Activated naive CD8-positive, alpha-beta T cell (primary cell): ENCODE measurements at regions not wholly inside any gene's neighbourhood (a gene's known extent, or its start where the extent isn't known, plus 50 kb on each side); places are given as distances from the start of the nearest gene placed in this dataset.

ENCODE experiments used
- H3K27ac Mint-ChIP-seq: one replicate; pipeline ENCODE4 v1.8.0; 2021; ENCODE audit warnings: mixed read lengths
- H3K27me3 Mint-ChIP-seq: one replicate; pipeline ENCODE4 v1.8.0; 2021; ENCODE audit warnings: mixed read lengths
- H3K36me3 Mint-ChIP-seq: one replicate; pipeline ENCODE4 v1.8.0; 2021; ENCODE audit warnings: mixed read lengths
- H3K4me1 Mint-ChIP-seq: one replicate; pipeline ENCODE4 v1.8.0; 2021; ENCODE audit warnings: low read depth, mixed read lengths
- H3K4me3 Mint-ChIP-seq: one replicate; pipeline ENCODE4 v1.8.0; 2021; ENCODE audit warnings: mild to moderate bottlenecking, mixed read lengths
- H3K9me3 Mint-ChIP-seq: one replicate; pipeline ENCODE4 v1.8.0; 2021; ENCODE audit warnings: low read depth, mixed read lengths

DNA sequence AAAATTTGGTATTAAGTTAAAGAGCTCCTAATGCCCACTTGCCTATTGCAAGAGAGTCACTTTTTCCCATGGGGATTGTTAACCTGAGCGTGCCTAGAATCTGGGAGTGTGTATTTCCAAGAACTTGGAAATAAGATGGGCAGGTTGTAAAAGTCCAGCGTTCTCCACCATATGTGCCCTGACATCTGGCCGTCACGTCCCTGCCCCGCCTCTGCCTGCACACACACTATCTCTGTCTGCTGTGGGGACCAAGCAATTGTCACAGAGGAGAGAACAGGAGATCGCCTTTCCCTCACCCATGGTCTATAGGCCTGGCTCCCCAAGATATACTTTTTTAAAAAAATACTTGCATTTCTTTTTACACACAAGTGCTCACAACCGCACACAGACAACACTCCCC, 396.5 kb upstream of the PFKP start:
- H3K9me3 Mint-ChIP-seq = peaks cover 4% of the 10 kb centered on the region
- no peaks in the 10 kb centered on the region for H3K4me1 Mint-ChIP-seq
- H3K27me3 Mint-ChIP-seq = no peaks in the 10 kb centered on the region
- H3K27ac Mint-ChIP-seq = no peak overlapping the region
- no peaks in the 10 kb centered on the region for H3K36me3 Mint-ChIP-seq
- no peak overlapping the region for H3K4me3 Mint-ChIP-seq

DNA sequence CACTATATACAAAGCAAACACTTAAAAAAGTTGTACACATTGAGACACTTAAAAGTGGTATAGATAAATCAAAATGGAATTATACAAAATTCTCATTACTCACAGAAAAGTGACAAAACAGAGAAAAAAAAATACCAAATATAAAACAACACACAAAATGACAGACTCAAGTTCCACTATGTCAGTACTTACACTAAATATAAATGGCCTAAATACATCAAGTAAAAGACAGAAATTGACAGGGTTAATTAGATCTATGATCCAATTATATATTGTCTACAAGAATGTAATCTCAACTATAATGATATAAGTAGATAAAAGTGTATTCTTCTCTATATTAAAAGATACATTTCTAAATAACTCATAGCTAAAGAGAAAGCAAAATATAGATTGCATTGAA, 401.6 kb upstream of the PFKP start:
- no peak overlapping the region for H3K27ac Mint-ChIP-seq

DNA sequence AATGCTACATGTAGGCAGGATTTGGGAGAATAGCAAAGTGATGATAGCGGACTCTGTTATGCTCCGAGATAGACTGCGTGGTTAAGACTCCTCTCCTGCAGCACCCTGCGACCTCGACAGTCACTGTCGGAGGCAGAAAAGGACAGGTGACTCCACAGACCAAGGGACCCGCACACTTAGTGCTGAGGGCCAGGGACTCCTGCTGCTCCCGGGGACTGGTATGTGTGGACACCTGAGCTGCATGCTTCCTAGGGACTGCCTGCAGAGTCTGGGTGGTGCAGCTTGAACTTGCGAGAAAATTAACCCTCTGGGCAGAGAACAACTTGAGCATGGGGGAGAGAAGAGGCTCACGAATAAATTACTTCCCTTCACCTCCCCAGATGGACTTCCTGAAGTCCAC, 407.1 kb upstream of the PFKP start:
- H3K27ac Mint-ChIP-seq = no peak overlapping the region
- no peaks in the 10 kb centered on the region for H3K36me3 Mint-ChIP-seq
- H3K9me3 Mint-ChIP-seq = no peaks in the 10 kb centered on the region
- H3K4me1 Mint-ChIP-seq = no peaks in the 10 kb centered on the region
- H3K27me3 Mint-ChIP-seq = peaks cover 4% of the 10 kb centered on the region
- no peak overlapping the region for H3K4me3 Mint-ChIP-seq

More for the DNA sequence above, 401.6 kb upstream of the PFKP start:
- peaks cover 4% of the 10 kb centered on the region for H3K9me3 Mint-ChIP-seq
- no peaks in the 10 kb centered on the region for H3K4me1 Mint-ChIP-seq
- H3K36me3 Mint-ChIP-seq = no peaks in the 10 kb centered on the region
- no peak overlapping the region for H3K4me3 Mint-ChIP-seq
- no peaks in the 10 kb centered on the region for H3K27me3 Mint-ChIP-seq

DNA sequence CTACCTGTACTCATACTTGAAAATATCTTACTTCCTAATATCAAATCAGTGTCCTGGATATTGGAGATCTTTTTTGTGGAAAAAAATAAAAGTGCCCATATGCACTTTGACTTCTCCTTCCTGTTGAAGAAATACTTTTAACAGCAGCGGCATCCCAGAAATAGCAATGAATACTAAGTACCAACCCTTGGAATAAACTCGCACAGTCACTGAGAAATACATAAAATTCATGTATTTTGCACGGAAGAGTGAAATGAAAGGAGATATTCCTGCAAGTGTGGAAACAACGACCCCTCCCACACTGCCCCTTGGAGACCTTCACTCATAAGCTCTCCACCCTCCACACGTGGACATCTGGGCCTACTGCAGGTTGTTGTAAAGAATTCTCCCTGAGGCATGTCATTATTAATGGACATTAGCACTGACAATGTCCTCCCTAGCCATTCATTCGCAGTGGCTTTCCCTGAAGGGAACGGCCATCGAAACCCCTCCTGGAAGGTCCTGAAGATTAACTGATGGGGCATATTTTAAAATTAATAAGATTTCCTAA, 407.6 kb upstream of the PFKP start:
- Mint-ChIP-seq H3K4me1 (no peaks in the 10 kb centered on the region), H3K27me3 (peaks cover 4% of the 10 kb centered on the region), H3K27ac (no peak overlapping the region), H3K9me3 (no peaks in the 10 kb centered on the region), H3K36me3 (no peaks in the 10 kb centered on the region), H3K4me3 (no peak overlapping the region)

DNA sequence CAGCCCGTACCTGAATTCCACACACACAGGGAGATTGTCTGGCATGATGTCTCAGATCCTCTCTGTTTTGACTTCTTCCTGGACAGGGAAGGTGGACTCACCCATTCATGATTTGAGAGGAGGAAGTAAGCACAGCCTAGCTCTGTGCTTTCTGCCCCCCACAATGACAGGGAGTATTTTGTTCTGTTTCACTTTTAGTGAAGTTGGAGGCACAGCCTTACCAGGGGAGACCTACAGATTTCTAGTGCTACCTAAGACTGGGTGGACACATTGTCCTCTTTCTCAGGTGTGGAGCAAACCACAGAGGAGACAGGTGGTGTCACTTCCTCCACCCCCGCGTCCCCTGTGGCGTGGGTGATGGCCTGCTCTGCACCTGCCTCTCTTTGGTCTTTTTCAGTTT, 408.6 kb upstream of the PFKP start:
- no peaks in the 10 kb centered on the region for H3K9me3 Mint-ChIP-seq
- H3K36me3 Mint-ChIP-seq = no peaks in the 10 kb centered on the region
- no peaks in the 10 kb centered on the region for H3K4me1 Mint-ChIP-seq
- no peak overlapping the region for H3K27ac Mint-ChIP-seq
- peaks cover 4% of the 10 kb centered on the region for H3K27me3 Mint-ChIP-seq
- no peak overlapping the region for H3K4me3 Mint-ChIP-seq

DNA sequence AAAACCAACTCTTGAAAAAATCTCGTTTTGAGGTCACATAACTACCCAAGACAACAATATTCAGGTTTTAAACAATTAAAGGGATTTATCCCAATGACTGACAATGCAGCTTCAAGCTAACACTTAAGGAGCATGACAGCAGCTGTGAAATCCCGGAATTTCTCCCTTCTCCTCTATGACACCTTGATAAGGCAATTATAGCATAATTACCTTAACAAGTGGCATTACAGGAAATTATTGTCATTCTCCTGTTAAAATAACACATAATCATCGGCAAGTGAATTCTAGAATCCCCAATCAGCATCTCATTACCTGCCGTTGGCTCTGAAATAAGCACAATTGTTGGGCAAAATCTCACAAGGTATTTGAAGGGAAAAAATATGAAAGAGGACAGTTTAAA, 417.0 kb upstream of the PFKP start:
- Mint-ChIP-seq H3K9me3 (no peaks in the 10 kb centered on the region), H3K4me3 (no peak overlapping the region), H3K27me3 (peaks cover 4% of the 10 kb centered on the region), H3K27ac (no peak overlapping the region), H3K36me3 (no peaks in the 10 kb centered on the region), H3K4me1 (no peaks in the 10 kb centered on the region)

DNA sequence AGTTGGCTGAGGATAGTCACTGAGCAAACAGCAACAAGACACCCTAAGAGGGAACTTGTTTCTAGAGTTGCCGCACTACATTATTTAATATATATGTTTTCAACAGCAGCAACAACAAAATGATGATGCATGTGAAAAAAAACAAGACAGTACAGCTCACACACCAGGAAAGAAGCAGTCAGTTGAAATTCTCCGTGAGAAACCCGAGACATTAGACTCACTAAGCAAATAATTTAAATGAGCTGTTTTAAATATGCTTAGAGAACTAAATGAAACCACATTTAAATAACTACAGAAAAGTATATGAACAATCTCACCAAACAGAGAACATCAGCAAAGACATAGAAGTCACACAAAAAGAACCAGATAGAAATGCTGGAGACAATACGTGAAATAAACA, 426.3 kb upstream of the PFKP start:
- peaks cover 2% of the 10 kb centered on the region for H3K27me3 Mint-ChIP-seq
- H3K4me3 Mint-ChIP-seq = no peak overlapping the region
- no peak overlapping the region for H3K27ac Mint-ChIP-seq
- H3K36me3 Mint-ChIP-seq = no peaks in the 10 kb centered on the region
- H3K9me3 Mint-ChIP-seq = no peaks in the 10 kb centered on the region
- H3K4me1 Mint-ChIP-seq = no peaks in the 10 kb centered on the region

DNA sequence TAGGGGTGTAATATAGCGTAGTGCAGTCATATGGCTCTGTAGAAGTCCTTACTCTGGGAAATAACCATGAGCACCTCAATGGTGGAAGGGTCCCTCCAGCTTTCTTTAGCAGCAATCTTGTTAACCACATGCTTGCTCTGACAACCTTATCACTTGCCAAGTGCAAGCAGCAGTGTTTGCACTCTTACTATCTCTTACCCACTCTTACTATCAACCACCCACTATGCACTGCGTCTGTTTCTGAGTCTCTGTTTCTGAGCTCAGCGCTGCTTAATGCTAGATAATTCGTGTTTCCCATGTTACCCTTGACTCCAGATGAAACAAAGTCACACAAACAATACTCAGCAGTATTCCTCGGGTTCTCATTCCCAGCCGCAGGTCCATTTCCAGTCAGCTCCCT, 433.7 kb upstream of the PFKP start:
- no peaks in the 10 kb centered on the region for H3K9me3 Mint-ChIP-seq
- H3K36me3 Mint-ChIP-seq = no peaks in the 10 kb centered on the region
- no peak overlapping the region for H3K4me3 Mint-ChIP-seq
- no peaks in the 10 kb centered on the region for H3K4me1 Mint-ChIP-seq
- no peak overlapping the region for H3K27ac Mint-ChIP-seq
- H3K27me3 Mint-ChIP-seq = no peaks in the 10 kb centered on the region

DNA sequence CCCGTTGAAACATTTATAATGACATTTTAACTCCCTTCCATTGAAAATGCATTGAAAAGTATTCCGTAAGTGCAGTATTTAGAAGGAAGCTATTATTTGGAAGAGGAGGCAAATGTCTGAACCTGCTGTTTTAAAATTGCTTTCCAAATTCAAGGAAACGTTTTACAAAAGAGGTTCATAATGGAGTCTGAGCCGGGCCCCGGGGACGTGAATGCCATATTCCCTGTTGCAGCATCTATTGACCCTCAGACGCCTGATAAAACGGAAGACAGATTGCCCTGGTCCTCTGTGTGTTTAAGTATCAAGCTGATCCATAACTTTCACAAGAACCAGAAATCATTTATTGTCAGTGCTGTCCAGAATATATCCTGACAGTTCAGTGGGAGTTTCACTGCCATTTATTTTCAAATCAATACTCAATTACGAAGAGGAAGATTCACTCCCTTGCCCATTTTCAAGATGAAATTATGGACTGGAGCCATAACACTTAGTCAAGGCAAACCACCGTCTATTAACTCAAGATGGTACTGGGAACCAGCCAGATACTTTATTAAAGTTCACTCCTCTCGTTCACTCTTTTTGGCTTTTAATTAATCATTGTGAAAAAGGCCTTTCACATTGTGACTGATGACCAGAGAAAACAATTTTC, 435.7 kb upstream of the PFKP start:
- Mint-ChIP-seq H3K27me3 (no peaks in the 10 kb centered on the region), H3K27ac (no peak overlapping the region), H3K36me3 (no peaks in the 10 kb centered on the region), H3K9me3 (no peaks in the 10 kb centered on the region), H3K4me1 (no peaks in the 10 kb centered on the region), H3K4me3 (no peak overlapping the region)

DNA sequence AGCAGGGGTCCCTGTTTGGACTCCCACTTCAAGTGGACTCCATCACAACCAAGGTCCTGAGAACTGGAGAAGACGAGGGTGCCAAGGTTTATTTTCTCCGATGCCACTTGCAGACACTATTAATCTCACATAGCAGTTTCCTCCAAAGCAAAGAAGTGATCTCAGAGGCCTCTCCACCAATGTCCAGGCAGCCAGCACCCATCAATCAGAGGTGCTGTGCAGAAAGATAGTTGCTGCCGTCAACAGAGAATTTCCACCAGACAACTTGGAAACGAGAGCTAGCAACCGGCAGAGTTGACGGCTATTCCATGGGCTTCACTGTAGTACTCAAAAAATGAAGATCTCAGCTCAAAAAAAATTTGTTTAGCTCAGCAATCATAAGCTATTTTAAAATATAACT, 438.6 kb upstream of the PFKP start:
- no peaks in the 10 kb centered on the region for H3K4me1 Mint-ChIP-seq
- no peak overlapping the region for H3K27ac Mint-ChIP-seq
- H3K9me3 Mint-ChIP-seq = no peaks in the 10 kb centered on the region
- H3K4me3 Mint-ChIP-seq = no peak overlapping the region
- H3K36me3 Mint-ChIP-seq = no peaks in the 10 kb centered on the region
- no peaks in the 10 kb centered on the region for H3K27me3 Mint-ChIP-seq

DNA sequence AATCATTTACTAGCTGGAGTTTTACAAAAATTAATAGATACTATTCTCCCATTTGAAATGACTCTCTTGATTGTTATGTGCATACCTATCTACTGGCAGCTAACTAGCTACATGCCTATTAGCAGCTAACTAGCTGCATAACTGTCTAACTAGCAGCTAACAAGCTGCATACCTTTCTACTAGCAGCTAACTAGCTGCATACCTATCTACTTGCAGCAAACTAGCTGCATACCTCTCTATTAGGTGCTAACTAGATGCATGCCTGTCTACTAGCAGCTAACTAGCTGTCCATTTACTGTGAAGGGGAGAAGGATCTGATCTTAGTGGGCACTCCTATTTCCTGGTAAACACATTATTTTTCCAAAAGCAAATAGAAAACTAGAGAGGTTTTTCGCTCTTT, 439.4 kb upstream of the PFKP start:
- Mint-ChIP-seq H3K36me3 (no peaks in the 10 kb centered on the region), H3K4me3 (no peak overlapping the region), H3K27ac (no peak overlapping the region), H3K9me3 (no peaks in the 10 kb centered on the region), H3K27me3 (no peaks in the 10 kb centered on the region), H3K4me1 (no peaks in the 10 kb centered on the region)

DNA sequence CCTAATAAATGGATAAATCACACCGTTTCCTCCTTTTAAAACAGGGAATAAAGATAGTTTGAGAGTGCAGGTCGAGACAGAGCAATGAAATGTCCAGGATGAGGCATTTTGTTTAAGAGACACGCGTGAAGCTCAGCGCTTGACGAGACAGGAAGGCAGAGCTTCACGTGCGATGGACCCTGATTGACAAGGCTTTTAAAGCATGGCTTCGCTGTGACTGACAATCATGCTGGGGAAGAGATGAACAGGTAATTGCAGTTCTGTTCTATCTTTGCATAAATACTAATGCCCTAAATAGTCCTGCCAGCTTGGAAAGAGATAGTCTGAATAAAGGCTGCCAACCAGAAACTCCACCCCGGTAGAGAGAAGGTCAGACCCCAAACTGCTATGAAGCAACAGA, 442.3 kb upstream of the PFKP start:
- H3K27ac Mint-ChIP-seq = no peak overlapping the region
- no peaks in the 10 kb centered on the region for H3K4me1 Mint-ChIP-seq
- no peaks in the 10 kb centered on the region for H3K27me3 Mint-ChIP-seq
- H3K9me3 Mint-ChIP-seq = no peaks in the 10 kb centered on the region
- no peaks in the 10 kb centered on the region for H3K36me3 Mint-ChIP-seq
- no peak overlapping the region for H3K4me3 Mint-ChIP-seq

DNA sequence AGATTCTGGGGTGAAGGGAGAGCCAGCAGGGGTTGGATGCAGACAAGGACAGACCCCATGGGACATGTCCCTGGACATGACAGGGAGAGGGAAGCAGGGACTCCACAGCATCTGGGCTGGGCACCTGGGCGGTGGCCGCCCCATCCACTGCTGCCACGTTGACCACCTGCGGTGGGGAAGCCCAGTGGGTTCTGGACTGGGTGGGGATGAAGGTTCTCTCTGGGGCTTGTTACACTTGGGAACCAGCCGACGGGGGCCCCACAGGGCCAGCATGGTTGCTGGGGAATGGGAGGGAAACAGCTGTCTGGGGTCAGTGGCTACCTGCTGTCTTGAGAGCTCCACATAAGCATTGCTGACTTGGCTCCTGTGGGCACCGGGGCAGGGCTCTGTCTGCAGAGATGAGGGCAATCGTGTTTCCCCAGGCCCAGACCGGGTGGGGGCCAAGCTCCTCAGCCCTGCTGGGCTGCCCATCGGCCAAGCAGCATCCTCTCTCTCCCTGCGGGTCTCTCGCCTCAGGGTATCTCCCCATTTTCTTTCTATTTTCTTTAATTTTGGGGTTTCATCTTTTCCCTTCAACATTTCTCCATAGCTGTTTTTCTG, 443.6 kb upstream of the PFKP start:
- Mint-ChIP-seq H3K9me3 (no peaks in the 10 kb centered on the region), H3K27me3 (peaks cover 2% of the 10 kb centered on the region), H3K36me3 (no peaks in the 10 kb centered on the region), H3K4me1 (no peaks in the 10 kb centered on the region), H3K4me3 (no peak overlapping the region), H3K27ac (no peak overlapping the region)

DNA sequence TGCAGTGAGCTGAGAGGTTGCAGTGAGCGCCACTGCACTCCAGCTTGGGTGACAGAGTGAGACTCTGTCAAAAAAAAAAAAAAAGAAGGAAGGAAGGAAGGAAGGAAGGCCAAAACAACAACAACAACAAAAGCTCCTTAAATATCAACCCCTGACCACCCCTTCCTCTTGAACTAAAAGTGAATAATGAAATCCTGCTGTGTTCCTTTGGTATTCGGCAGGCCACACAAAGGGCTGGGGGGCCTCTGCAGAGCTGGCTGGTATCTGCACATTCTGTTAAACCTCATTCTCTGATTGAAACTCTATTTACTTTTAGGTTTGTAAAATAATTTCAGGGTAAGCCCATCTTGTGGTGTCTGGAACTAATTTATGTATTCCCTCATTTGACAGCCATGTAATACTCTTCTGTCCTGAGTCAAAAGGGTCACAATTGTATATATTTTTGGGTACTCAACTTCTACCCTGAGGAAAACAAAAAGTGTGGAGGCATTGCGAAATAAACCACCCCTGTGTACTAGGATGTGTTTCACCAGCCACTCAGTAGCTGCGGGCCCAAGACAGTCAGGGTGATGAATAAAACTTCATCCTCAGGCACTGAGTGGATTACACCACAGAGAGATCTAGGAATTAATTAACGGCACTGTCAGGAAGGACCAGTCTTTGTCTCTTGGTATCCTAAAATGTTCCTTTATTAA, 446.4 kb upstream of the PFKP start:
- H3K27ac Mint-ChIP-seq = no peak overlapping the region
- H3K36me3 Mint-ChIP-seq = no peaks in the 10 kb centered on the region
- H3K27me3 Mint-ChIP-seq = peaks cover 2% of the 10 kb centered on the region
- H3K4me3 Mint-ChIP-seq = no peak overlapping the region
- H3K9me3 Mint-ChIP-seq = no peaks in the 10 kb centered on the region
- H3K4me1 Mint-ChIP-seq = no peaks in the 10 kb centered on the region

DNA sequence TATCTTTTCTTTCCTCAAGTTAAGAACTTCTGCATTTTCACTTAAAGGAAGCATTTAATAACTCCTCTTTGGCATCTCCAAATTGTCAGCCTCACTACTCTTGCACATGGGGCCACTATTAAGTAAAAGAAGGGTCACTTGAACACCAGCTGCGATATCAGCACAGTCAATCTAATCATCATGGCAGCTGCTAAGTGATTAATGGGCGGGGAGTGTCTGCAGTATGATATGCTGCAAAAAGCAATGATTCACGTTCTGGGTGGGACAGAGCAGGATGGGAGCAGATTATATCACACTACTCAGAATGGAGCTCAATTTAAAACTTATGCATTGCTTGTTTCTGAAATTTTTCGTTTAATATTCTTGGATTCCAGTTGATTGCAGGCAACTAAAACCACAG, 447.4 kb upstream of the PFKP start:
- Mint-ChIP-seq H3K9me3 (no peaks in the 10 kb centered on the region), H3K4me3 (no peak overlapping the region), H3K27me3 (peaks cover 2% of the 10 kb centered on the region), H3K4me1 (no peaks in the 10 kb centered on the region), H3K27ac (no peak overlapping the region), H3K36me3 (no peaks in the 10 kb centered on the region)
